ENCODE measurements at regions not wholly inside any gene's neighbourhood (a gene's known extent, or its start where the extent isn't known, plus 50 kb on each side); places are given as distances from the start of the nearest gene placed in this dataset.
A peak's percentile ranks its signal among the peaks of the same experiment; 100 is the strongest.

DNA sequence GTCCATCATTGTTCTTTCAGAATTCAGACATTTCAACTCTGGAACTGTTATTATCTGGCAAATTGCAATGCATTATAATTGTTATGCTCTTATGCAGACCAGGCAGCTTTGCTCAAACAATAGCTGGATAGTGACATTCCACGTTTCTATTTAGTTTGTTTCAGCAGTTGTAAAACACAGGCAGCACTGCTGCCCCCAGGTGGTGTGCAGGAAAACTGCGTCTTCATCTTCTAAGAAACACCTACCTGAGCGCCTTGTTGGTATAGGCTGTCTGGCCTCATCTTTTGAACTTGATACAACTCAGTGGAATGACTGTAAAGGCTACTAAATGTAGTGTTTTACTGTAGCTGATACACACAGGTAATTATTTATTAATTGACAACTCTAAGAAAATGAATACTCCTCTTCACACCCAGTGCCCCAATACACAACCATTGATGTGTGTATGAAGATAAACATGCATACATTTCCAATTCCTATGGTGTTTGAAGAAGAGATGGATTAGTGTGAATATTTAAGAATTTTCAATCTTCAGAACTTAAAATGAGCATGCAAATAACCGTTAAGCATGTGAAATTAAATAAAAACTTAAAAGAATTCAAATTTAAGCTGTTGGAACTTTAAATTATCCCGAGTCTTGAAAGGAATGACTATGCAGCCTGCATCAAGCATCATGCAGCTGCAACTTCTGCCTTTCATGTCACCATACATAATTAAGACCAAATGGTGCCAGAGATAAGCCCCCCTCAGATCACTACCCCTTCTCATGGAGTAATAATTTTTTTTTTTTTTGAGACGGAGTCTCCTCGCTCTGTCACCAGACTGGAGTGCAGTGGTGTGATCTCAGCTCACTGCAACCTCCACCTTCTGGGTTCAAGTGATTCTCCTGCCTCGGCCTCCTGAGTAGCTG lies 85.6 kb downstream of the CD8B2 start:
- peak; percentile 41 for DNase-seq

DNA sequence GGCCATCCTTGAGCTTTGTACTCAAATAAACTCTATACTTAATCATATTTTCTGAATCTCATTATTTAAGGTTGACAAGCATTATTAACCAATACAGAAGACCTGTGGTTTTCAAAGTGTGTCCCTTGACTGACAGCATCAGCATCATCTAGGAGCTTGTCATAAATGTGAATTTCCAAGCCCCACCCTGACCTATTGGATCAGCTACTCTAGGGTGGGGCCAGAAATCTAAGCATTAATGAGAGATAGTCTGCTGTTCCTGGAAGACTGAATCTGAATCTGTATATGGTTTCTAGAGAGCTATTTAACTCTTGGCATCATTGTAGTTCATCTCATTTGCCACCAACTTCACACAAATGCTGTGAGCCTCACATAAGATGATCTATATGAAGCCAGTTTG lies 86.6 kb downstream of the CD8B2 start:
- DNase-seq = no peak

DNA sequence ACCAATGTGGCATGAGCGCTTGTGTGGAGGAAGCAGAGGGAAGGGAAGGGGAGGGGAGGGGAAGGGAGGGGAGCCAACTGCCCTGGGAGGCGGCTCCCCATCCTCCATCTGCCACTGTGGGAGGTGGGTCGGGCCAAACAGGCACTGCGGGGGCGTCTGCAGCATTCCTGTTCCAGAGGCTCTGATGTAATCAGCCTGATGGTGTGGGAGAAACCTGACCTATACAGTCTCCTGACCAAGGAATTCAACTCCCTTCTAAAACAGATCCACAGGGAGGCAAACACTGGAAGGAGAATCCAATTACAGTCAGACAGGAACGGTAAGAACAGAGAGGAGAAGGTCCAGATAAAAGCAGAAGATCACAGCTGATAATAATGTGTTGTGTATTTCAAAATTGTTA lies 88.8 kb downstream of the CD8B2 start:
- DNase-seq = no peak

DNA sequence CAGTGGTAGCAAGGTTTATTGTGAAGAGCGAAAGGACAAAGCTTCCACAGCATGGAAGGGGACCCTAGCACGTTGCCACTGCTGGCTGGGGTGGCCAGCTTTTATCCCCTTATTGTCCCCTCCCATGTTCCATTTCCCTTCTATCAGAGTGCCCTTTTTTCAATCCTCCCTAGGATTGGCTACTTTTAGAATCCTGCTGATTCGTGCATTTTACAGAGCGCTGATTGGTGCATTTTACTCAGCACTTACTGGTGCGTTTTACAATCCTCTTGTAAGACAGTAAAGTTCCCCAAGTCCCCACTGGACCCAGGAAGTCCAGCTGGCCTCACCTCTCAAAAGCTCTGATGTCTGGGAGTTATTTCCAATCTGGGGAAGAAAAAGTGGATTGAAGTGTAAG lies 90.1 kb downstream of the CD8B2 start:
- DNase-seq = no peak

DNA sequence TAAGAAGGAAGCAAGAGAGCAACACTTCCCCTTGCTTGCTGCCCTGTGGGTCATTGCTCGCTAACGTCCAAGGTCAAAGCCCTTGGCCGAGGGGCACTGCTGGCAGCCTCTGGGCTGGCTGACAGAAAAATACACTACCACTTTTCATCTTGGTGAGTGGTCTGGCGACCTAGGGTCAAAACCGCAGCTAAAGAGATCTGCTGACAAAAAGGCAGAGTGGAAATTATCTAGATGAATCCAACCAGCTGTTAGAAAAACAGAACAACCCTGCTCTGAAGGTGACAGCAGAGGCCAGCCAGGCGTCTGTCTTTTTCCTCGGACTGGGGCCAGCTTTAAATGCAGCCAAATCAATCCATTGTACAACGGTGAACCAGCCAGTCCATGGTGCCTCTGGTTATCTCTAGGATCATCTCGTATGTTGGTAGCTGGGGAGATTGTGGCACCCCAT lies 92.6 kb downstream of the CD8B2 start:
- DNase-seq = no peak

DNA sequence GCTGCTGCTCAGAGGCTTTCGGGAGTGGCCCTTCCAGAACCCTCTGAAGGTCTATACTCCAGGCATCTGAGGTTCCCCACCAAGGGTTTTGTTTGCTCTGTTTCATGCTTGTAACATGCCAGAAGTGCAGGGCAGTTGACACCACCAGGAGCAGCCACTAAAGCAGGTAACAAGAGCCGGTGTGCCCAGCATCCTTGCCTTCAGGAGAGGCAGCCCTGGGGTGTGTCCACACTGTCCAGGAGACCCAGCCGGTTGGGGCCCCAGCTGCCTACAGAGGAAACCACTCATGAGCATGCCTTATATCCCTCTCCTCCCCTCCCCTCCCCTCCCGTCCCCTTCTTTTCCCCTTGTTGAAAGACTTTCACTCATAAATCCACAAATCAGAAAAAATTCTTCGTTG lies 93.1 kb downstream of the CD8B2 start:
- no peak for DNase-seq

DNA sequence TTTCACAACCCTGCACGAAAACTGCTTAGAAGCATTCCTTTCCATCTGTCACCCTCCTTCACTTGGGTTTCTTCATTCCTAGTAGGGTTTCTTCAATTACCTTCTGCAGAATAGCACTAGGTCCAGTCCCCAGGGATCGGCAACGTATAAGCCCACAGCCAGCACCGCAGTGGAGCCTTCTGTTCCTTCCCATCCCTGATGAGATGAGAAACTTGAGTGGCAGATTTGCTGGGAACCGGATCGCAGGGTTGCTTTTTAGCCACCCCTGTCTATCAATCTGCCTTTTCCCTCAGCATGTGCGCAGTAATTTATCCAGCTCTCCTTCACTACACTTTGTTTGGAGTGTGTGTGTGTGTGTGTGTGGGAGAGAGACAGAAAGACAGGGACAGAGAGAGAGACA lies 94.2 kb downstream of the CD8B2 start:
- no peak for DNase-seq

DNA sequence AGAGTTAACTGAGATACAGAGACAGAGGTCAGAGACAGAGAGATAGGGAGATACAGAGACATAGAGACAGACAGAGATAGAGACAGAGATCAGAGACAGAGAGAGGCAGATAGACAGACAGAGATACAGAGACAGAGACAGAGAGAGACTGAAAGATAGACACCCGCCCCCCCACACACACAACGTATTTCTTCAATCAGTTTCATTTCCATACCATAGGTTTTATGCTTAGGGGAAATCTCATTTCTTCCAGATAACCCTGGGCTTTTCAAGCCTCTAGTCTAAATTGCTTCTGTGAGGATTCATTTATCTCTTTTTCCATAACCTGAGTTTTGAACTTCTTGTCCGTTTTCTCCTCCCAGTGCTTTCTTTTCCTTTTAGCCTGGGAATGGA lies 94.6 kb downstream of the CD8B2 start:
- no peak for DNase-seq

DNA sequence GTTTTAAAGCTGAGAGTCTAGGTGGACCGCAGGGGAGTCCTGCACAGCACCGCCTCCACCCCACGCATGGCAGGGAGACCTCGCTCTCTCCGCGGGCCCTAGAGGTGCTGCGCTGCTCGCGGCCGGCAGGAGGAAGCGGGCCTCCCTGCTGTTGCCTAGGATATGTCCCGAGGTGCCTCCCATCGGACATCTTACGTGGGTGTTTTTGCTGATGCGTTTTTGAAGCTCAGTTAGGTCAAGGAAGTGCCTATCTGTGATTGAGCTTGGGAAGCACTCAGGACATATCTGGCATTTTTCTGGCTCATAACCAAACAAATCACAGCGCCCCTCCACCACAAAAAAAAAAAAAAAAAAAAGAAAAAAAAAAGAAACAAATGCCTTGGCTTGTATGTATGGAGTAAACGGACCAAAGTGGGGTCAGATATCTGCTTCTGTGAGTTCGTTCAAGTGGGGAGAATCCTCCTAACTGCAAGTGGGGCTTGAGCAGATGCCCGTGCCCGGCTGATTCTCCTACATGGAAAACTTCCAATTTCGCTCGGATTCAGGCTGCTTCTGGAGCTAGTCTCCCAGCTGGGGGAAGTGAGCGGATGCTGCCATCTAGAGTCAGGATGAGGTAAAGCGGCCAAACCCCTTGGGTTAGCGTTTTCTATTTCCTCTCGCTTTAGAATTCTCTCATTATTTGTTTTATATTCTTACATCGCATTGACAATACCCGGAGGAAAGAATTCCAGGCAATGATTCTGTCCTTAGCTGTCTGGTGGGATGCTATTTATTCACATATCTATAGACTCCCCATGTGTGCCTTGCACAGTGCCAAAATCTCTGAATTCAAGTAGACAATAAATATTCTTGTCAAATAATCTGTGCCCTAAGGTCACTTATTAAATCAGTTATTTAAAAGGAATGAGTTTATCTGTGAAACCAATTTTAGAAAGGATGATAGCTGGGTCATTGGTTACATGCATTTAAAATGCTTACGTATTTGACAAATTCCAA lies 95.3 kb downstream of the CD8B2 start:
- peak; percentile 36 for DNase-seq

DNA sequence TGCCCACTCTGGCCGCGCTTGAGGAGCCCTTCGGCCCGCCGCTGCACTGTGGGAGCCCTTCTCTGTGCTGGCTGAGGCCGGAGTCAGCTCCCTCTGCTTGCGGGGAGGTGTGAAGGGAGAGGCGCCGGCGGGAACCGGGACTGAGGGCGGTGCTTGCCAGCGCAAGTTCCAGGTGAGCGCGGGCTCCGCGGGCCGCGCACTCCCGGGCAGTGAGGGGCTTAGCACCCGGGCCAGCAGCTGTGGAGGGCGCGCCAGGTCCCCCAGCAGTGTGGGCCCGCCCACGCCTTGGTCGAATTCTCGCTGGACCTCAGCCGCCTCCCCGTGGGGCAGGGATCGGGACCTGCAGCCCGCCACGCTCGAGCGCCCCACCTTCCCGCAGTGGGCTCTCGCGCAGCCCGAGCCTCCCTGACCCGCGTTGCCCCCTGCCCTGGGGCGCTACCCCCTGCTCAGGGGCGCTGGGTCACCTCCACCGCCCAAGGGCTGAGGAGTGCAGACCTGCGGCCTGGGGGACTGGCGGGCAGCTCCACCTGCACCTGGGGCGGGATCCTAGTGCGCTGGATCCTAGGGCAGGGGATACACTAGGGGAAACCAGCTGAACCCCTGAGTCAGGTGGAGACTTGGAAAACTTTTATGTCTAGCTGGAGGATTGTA lies 97.3 kb downstream of the CD8B2 start:
- DNase-seq = no peak

DNA sequence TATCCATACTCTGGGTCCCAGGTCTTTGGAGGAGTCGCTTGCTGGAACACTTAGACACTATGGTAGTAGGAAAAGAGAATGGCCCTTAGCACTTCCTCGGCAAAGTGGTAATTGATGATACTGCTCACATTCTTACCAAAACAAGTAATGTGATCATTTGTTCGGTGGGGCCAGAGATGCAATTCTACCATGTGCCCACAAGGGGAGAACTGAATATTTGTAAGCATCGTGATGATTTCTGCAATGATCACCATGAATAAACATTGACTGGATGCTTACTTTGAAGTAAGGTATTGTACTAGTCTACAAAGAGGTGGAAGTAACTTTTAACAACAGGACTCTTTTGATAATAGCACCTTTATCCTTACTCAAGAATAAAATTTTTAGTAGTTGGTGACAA lies 109.7 kb downstream of the CD8B2 start:
- DNase-seq = no peak

DNA sequence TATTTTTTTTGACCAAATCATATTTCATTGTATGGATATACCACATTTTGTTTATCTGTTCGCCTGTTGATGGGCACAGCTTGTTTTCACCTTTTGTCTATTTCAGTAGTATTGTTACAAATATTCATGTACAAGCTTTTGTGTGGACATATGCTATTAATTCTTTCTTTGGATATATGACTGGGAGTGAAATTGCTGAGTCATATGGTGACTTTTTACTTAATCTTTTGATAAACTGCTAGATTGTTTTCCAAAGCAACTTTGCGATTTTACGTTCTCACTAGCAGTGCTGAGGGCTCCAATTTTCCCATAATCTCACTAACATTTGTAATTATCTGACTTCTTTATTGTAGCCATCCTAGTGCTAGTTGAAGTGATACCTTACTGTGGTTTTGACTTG lies 112.4 kb downstream of the CD8B2 start:
- no peak for DNase-seq

DNA sequence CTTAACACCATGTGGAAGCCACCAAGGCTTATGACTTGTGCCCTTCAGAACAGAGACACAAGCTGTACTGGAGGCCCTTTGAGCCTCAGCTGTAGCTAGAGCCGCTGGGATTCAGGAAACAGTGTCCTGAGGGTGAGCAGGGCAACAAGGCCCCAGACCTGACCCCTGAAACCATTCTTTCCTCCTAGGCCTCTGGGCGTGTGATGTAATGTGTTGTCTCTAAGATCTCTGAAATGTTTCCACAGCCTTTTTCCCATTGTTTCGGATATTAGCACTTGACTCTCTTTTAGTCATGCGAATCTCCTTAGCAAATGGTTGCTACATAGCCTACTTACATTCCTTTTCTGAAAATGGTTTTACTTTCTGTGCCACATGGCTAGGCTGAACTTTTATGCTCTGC lies 114.9 kb downstream of the CD8B2 start:
- DNase-seq = no peak

DNA sequence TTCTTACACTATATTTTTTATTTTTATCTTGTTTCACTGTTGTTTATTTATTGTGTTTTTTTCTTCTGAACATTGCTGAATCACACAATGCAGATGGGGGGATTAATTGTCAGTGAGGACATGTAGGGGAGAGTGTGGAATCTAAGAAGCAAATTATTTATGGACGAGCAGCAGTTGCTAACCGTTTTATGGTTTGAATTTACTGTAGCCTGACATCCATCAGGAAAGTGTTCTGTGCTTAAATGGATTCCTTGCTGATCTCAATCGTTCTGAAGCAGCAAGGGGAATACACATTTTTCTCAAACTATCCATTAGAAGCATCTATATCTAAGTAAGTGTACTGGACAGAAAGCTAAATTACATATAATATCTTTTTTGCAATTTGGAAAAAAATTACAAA lies 119.5 kb downstream of the CD8B2 start:
- DNase-seq = no peak

DNA sequence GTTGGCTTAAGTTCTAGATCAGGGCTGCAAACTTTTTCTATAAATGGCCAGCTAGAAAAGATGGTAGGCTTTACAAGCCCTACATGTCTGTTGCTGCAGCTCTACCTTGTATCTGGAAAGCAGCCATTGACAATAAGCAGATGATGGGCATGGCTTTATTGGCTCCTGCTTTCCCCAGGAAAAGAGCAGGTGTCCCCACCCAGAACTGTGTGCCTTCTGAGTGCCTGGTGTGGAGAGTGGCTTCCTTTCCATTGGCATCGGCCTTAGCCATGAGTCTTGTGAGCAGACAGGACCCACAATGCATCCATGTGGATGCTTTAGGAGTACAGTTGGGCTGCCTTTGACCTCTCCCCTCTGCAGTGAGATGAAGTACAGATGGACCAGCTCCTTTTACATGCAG lies 120.2 kb downstream of the CD8B2 start:
- DNase-seq = no peak

DNA sequence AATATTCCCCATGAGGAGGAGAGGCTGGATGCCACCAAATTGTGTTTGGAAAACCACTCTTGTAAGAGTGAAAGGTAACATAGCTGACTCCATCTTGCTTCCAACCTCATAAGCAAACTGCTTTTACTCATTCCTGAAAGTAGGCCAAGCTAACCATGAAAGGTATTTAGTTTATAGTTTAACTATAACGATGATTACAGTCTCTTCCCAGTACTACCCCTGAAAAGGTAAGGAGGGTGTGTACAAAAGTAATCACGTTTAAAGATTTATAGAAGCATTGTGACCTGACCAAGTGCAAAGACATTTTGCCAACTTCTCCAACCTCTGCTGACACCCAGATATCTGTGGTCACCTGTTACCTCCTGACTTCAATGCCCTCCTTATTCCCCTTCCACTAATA lies 122.6 kb downstream of the CD8B2 start:
- DNase-seq = no peak

DNA sequence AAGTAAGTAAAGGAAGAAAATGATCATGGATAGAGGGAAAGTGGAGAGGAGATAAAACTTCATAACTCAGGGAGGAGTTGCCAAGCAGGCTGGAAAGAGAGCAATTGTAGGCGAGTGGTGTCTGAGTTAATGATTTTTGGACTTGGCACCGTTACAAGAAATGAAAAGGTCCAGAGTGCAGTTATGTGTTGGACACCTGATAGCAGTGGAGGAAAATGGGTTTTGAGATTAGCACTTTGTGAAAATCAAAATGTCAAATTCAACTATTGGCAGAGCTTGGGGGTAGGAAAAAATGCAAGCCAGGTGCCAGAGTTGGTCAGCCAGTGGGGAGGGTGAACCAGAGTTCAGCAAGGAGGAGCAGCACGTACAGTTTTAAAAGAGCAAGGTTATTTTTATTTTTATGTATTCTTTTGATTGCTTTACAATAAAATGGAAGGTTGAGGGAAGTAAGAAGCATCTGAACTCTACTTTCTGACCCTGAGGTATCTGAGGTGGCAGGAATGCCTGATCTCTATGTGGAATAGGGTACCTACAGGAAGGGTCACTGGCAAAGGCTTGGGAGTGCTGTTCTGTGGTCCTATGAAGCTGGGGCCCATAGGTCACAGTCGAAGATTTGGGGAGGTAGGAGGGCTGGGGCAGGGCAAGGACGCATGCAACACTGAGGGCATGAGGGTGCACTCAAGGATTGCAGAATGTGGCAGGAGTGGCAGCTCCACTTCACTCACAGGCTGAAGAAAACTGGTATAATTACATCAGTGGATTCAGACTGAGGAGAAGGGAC lies 127.5 kb downstream of the CD8B2 start:
- no peak for DNase-seq

DNA sequence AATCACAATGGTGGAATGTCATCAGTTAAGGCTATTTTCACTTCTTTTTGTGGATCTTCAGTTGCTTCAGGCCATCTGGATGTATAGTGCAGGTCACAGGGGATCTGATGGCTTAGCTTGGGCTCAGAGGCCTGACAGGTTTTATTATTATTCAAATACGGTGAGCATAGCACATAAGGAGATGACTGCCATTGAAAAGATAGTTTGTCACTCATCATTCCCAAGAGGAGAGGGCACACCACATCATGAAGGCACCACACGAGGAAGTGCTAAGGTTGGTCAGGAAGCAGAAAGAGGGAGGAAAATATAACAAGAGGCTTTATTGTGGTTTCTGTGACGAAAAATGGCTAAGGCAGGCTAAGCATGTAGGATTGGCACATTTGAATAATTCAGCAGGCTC lies 131.4 kb downstream of the CD8B2 start:
- no peak for DNase-seq

DNA sequence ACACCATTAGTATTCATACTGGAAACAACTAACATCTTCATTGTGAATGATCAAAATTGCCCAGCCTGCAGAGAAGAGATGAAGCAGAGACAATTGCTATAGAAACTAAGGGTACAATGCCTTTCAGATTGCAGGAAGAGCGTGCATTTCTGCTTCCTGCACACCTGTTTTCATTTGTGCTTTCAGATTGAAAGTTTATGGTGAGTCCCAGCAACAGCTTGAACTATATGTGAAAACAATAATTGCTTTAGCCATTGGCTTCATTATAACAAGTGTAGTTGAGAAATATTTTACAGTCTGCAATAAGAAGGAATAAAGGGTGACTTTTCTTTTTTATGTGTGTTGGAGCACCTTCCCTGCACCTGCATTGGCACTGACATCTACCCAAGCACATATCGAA lies 136.3 kb downstream of the CD8B2 start:
- DNase-seq = no peak

DNA sequence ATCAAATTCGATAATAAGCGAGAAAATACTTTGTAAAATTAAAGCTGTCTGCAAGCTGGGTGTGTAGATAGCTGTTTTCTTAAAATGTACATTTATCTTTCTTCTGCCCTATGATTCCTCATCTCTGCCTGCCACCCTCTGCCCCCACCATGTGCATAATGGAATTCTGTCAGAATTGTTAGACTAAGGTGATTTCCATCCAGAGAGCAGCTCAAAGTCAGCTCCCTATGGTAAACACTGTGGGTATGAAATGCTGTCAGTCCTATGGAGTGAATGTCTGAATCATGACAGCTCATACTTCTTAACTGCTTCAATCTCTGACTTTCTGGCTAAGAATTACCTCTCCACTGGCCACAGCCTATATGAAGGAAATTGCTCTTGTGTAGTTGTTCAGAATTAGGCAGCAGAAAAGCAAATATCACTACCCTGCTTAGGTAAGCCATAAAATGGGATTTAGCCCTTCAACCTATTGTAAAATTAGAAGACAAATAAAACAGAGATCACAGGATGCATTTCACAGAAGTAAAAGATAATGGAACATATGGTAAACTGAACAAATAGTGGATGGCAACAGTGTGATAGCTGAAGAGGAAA lies 137.7 kb downstream of the CD8B2 start:
- DNase-seq = no peak

DNA sequence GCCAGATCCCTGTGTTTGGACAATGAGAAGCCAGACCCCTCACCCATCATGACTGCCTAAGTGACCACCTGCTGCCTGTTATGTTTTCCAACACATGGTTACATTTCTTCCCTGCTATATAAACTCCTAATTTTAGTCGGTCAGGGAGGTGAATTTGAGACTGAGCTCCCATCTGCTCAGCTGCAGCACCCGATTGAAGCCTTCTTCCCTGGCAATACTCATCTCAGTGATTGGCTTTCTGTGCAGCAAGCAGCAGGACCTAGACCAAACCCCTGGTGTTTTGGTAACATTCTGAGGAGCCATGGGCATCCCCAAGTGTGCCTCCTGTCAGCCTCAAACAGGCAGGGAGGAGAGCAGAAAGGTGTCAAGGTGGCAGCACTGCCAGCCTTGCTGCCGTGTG lies 141.2 kb downstream of the CD8B2 start:
- DNase-seq = no peak

DNA sequence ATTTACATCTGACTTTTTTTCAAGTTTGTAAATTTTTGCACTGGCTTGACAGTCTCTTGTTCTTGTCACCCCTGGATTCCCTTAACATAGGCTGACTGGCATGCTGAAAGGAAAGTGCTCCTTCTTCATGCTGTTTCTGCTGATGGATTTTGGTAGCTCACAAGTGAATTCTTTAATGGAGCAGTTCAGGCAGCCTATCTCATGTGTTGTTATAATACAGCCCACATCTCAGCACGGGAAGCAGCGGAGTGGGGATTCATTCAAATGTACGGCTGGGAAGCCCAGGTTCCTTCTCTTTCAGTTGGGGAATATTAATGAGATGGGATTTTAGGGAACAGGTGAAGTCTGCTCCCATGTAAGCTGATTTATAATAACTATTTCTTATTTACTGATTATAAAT lies 142.8 kb downstream of the CD8B2 start:
- no peak for DNase-seq

All from activated CD4-positive, alpha-beta T cell treated with anti-CD3 and anti-CD28 coated beads, Interleukin-10, Interleukin-2, amounts not matched to agents 100 ng/mL and 50 ng/mL, durations not matched to agents 16 hours and 8 hours (primary cell).